GM21390 (cell line): ENCODE measurements at regions not wholly inside any gene's neighbourhood (a gene's known extent, or its start where the extent isn't known, plus 50 kb on each side); places are given as distances from the start of the nearest gene placed in this dataset.

ENCODE experiments used
- ATAC-seq: cut with Tn5 transposase; IDR thresholded peaks from one replicate; pipeline ENCODE4 v1.9.1; 2021; ENCODE audit not compliant: unreplicated experiment

- ATAC-seq = no peak
These were observed 1042.2 kb downstream of the BCL11B start for GRCh38 chr14:98229656-98230366.

- ATAC-seq = no peak
These were observed 1041.6 kb downstream of the BCL11B start for GRCh38 chr14:98230411-98230810.

GRCh38 chr14:98231210-98231609 lies 1040.8 kb downstream of the BCL11B start:
- no peak for ATAC-seq

GRCh38 chr14:98233656-98234055 lies 1038.3 kb downstream of the BCL11B start:
- no peak for ATAC-seq

GRCh38 chr14:98234208-98234607 lies 1037.8 kb downstream of the BCL11B start:
- no peak for ATAC-seq

- ATAC-seq = no peak
These were observed 1035.7 kb downstream of the BCL11B start for GRCh38 chr14:98236314-98236713.

- no peak for ATAC-seq
These were observed 1034.1 kb downstream of the BCL11B start for GRCh38 chr14:98237939-98238338.

GRCh38 chr14:98240376-98240775 lies 1031.6 kb downstream of the BCL11B start:
- ATAC-seq = no peak

- ATAC-seq = no peak
These were observed 1029.1 kb downstream of the BCL11B start for GRCh38 chr14:98242903-98243302.

- ATAC-seq = no peak
These were observed 1028.7 kb downstream of the BCL11B start for GRCh38 chr14:98243332-98243731.

- no peak for ATAC-seq
These were observed 1027.6 kb downstream of the BCL11B start for GRCh38 chr14:98244162-98244948.

GRCh38 chr14:98244966-98245569 lies 1026.9 kb downstream of the BCL11B start:
- ATAC-seq = no peak

- ATAC-seq = no peak
These were observed 1022.9 kb downstream of the BCL11B start for GRCh38 chr14:98249057-98249456.

- no peak for ATAC-seq
These were observed 1022.5 kb downstream of the BCL11B start for GRCh38 chr14:98249476-98249875.

GRCh38 chr14:98252820-98253219 lies 1019.2 kb downstream of the BCL11B start:
- ATAC-seq = no peak

GRCh38 chr14:98259881-98260280 lies 1012.1 kb downstream of the BCL11B start:
- no peak for ATAC-seq

GRCh38 chr14:98262566-98262965 lies 1009.4 kb downstream of the BCL11B start:
- no peak for ATAC-seq

- ATAC-seq = no peak
These were observed 1002.5 kb downstream of the BCL11B start for GRCh38 chr14:98269533-98269932.

- ATAC-seq = no peak
These were observed 1001.8 kb downstream of the BCL11B start for GRCh38 chr14:98270201-98270600.

- no peak for ATAC-seq
These were observed 997.4 kb downstream of the BCL11B start for GRCh38 chr14:98274596-98274995.

- ATAC-seq = no peak
These were observed 993.2 kb downstream of the BCL11B start for GRCh38 chr14:98278800-98279199.

- no peak for ATAC-seq
These were observed 991.6 kb downstream of the BCL11B start for GRCh38 chr14:98280436-98280835.
